ENCODE measurements at regions not wholly inside any gene's neighbourhood (a gene's known extent, or its start where the extent isn't known, plus 50 kb on each side); places are given as distances from the start of the nearest gene placed in this dataset.

GRCh38 chr14:103186909-103187586 lies 63.8 kb downstream of the TNFAIP2 start:
- no peak for TF ChIP-seq CTCF (IDR thresholded peaks at IDR 0.05; ENCODE audit: insufficient read depth, low read depth, low read length, missing control alignments)
- DNase-seq (ENCODE audit: low read depth) = no peak
- no peak overlapping the region for H3K4me3 ChIP-seq (ENCODE audit: low read depth, low read length)

GRCh38 chr14:103187911-103188310 lies 64.7 kb downstream of the TNFAIP2 start:
- no peak overlapping the region for H3K4me3 ChIP-seq (ENCODE audit: low read depth, low read length)
- TF ChIP-seq CTCF (IDR thresholded peaks at IDR 0.05; ENCODE audit: insufficient read depth, low read depth, low read length, missing control alignments) = no peak
- no peak for DNase-seq (ENCODE audit: low read depth)

GRCh38 chr14:103188810-103189480 lies 65.7 kb downstream of the TNFAIP2 start:
- DNase-seq (ENCODE audit: low read depth) = peak; percentile 31
- TF ChIP-seq CTCF (IDR thresholded peaks at IDR 0.05; ENCODE audit: insufficient read depth, low read depth, low read length, missing control alignments) = no peak
- H3K4me3 ChIP-seq (ENCODE audit: low read depth, low read length) = no peak overlapping the region

- DNase-seq (ENCODE audit: low read depth) = no peak
- H3K4me3 ChIP-seq (ENCODE audit: low read depth, low read length) = no peak overlapping the region
These were observed 66.5 kb downstream of the TNFAIP2 start for GRCh38 chr14:103189481-103190470.

GRCh38 chr14:103190741-103191140 lies 67.5 kb downstream of the TNFAIP2 start:
- no peak overlapping the region for H3K4me3 ChIP-seq (ENCODE audit: low read depth, low read length)
- TF ChIP-seq CTCF (IDR thresholded peaks at IDR 0.05; ENCODE audit: insufficient read depth, low read depth, low read length, missing control alignments) = no peak
- peak; percentile 10 for DNase-seq (ENCODE audit: low read depth)

More at GRCh38 chr14:103189481-103190470, 66.5 kb downstream of the TNFAIP2 start:
- no peak for TF ChIP-seq CTCF (IDR thresholded peaks at IDR 0.05; ENCODE audit: insufficient read depth, low read depth, low read length, missing control alignments)

GRCh38 chr14:103191844-103192243 lies 68.6 kb downstream of the TNFAIP2 start:
- DNase-seq (ENCODE audit: low read depth) = no peak
- no peak for TF ChIP-seq CTCF (IDR thresholded peaks at IDR 0.05; ENCODE audit: insufficient read depth, low read depth, low read length, missing control alignments)
- H3K4me3 ChIP-seq (ENCODE audit: low read depth, low read length) = no peak overlapping the region
